Loucy (cell line): ENCODE measurements at regions not wholly inside any gene's neighbourhood (a gene's known extent, or its start where the extent isn't known, plus 50 kb on each side); places are given as distances from the start of the nearest gene placed in this dataset.

Source experiments
- EZH2phosphoT487 ChIP-seq: fragments of 200-600 bp; IDR thresholded peaks from 2 replicates; pipeline ENCODE4 v1.6.1; 2018; ENCODE audit warnings: antibody characterized with exemption, mild to moderate bottlenecking, moderate library complexity, borderline replicate concordance
- TF ChIP-seq, protein P1 (sequence below): fragments of 200-600 bp; sonication (generic); conservative IDR thresholded peaks from 2 replicates; pipeline ENCODE4 v1.5.1; 2014; ENCODE audit warnings: mild to moderate bottlenecking, antibody characterized with exemption, low read length

DNA sequence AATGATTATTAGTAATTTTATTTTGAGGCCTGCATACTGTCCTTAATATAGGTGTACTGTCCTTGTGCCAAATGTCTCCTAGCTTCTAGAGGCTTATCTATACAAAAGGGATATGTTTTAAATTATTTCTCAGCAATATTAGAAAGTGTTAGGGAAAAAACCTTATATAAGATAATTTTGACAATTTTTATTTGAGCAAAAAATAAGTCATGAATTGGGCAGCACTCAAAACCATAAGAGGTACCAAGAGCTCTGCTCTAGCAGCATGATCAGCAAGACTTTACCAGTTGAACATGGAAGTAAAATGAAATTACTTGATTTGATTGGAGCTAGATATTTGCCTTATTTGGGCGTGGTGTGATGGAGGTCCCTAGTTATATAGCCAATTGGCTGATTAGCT, 157.1 kb downstream of the PTBP2 start:
- TF ChIP-seq, protein P1, sequence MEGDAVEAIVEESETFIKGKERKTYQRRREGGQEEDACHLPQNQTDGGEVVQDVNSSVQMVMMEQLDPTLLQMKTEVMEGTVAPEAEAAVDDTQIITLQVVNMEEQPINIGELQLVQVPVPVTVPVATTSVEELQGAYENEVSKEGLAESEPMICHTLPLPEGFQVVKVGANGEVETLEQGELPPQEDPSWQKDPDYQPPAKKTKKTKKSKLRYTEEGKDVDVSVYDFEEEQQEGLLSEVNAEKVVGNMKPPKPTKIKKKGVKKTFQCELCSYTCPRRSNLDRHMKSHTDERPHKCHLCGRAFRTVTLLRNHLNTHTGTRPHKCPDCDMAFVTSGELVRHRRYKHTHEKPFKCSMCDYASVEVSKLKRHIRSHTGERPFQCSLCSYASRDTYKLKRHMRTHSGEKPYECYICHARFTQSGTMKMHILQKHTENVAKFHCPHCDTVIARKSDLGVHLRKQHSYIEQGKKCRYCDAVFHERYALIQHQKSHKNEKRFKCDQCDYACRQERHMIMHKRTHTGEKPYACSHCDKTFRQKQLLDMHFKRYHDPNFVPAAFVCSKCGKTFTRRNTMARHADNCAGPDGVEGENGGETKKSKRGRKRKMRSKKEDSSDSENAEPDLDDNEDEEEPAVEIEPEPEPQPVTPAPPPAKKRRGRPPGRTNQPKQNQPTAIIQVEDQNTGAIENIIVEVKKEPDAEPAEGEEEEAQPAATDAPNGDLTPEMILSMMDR, result no peak
- no peak for TF ChIP-seq EZH2phosphoT487
